HEK293T (cell line): ENCODE measurements at regions not wholly inside any gene's neighbourhood (a gene's known extent, or its start where the extent isn't known, plus 50 kb on each side); places are given as distances from the start of the nearest gene placed in this dataset.

ENCODE experiments used
- CTCF ChIA-PET: fragments of 350-600 bp; formaldehyde crosslinking; extraction: SDS; loops from one replicate; lab custom pipeline; 2021; ENCODE audit warnings: antibody characterized with exemption, inconsistent platforms; lab: Yijun Ruan, JAX
- POLR2A ChIA-PET: fragments of 350-600 bp; formaldehyde crosslinking; extraction: SDS; loops from one replicate; lab custom pipeline; 2020; ENCODE audit warnings: antibody characterized with exemption, inconsistent platforms; lab: Yijun Ruan, JAX
- DNase-seq: peaks from one replicate; pipeline ENCODE4 v3.0.0; 2012; ENCODE audit warnings: mixed read lengths; ENCODE audit errors: extremely low spot score
- ARNT ChIP-seq: fragments of 450-650 bp; IDR thresholded peaks from 2 replicates; pipeline ENCODE4 v1.6.1; 2017; ENCODE audit warnings: mild to moderate bottlenecking
- BHLHE40 ChIP-seq: fragments of 450-650 bp; IDR thresholded peaks from 2 replicates; pipeline ENCODE4 v1.6.1; 2016; ENCODE audit warnings: mild to moderate bottlenecking, moderate library complexity, borderline replicate concordance
- CTBP1 ChIP-seq: fragments of 450-650 bp; IDR thresholded peaks from 2 replicates; pipeline ENCODE4 v1.6.1; 2016; ENCODE audit warnings: borderline replicate concordance
- ELF4 ChIP-seq: fragments of 450-650 bp; IDR thresholded peaks from 2 replicates; pipeline ENCODE4 v1.6.1; 2017; ENCODE audit warnings: antibody characterized with exemption
- FOXA1 ChIP-seq: fragments of 450-650 bp; IDR thresholded peaks from 2 replicates; pipeline ENCODE4 v1.6.1; 2016; ENCODE audit warnings: mild to moderate bottlenecking
- FOXK2 ChIP-seq: fragments of 450-650 bp; IDR thresholded peaks from 2 replicates; pipeline ENCODE4 v1.6.1; 2016; ENCODE audit warnings: mild to moderate bottlenecking
- FOXM1 ChIP-seq: fragments of 450-650 bp; IDR thresholded peaks from 2 replicates; pipeline ENCODE4 v1.6.1; 2017; ENCODE audit warnings: mild to moderate bottlenecking, borderline replicate concordance
- HDGF ChIP-seq: fragments of 450-650 bp; IDR thresholded peaks from 2 replicates; pipeline ENCODE4 v1.6.1; 2017; ENCODE audit warnings: antibody characterized with exemption, borderline replicate concordance
- L3MBTL2 ChIP-seq: fragments of 450-650 bp; conservative IDR thresholded peaks from 2 replicates; pipeline ENCODE4 v1.6.1; 2016; ENCODE audit warnings: mild to moderate bottlenecking
- LEF1 ChIP-seq: fragments of 450-650 bp; IDR thresholded peaks from 2 replicates; pipeline ENCODE4 v1.6.1; 2017; ENCODE audit warnings: mild to moderate bottlenecking, borderline replicate concordance
- NFRKB ChIP-seq: fragments of 450-650 bp; IDR thresholded peaks from 2 replicates; pipeline ENCODE4 v1.6.1; 2016; ENCODE audit warnings: mild to moderate bottlenecking, moderate library complexity
- SP1 ChIP-seq: fragments of 450-650 bp; IDR thresholded peaks from 2 replicates; pipeline ENCODE4 v1.6.1; 2017
- SUZ12 ChIP-seq: fragments of 450-650 bp; IDR thresholded peaks from 2 replicates; pipeline ENCODE4 v1.6.1; 2016; ENCODE audit warnings: mild to moderate bottlenecking
- TARDBP ChIP-seq: fragments of 450-650 bp; IDR thresholded peaks from 2 replicates; pipeline ENCODE4 v1.6.1; 2016
- ZNF384 ChIP-seq: fragments of 450-650 bp; IDR thresholded peaks from 2 replicates; pipeline ENCODE4 v1.6.1; 2016
- TF ChIP-seq, protein P1 (sequence below): fragments of 450-650 bp; IDR thresholded peaks from 2 replicates; pipeline ENCODE4 v1.6.1; 2016

DNA sequence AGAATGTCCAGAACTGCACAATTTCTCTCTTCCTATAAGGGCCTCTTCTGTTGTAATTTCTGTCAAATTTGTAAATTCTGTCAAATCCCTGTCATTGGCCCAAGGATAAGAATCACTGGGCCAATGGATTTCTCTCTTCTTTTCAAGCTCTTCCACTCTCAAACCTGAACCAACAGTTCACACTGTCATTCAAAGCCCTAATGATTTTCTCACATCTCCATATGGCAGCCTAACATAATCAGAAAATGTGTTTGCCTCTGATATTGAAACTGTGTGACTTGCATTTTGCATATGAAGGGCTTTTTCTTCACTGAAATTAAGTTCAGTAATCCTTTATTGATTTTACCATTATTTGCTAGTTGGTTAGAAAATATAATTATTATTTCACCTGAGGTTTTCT lies 1349.1 kb downstream of the FSTL5 start:
- ChIA-PET POLR2A (no interaction called here), CTCF (no interaction called here)
- no peak for TF ChIP-seq BHLHE40
- TF ChIP-seq CTBP1 = no peak
- TF ChIP-seq NFRKB = no peak
- no peak for TF ChIP-seq ARNT
- no peak for TF ChIP-seq L3MBTL2
- no peak for TF ChIP-seq LEF1
- TF ChIP-seq HDGF = no peak
- no peak for TF ChIP-seq SUZ12
- TF ChIP-seq FOXA1 = no peak
- no peak for TF ChIP-seq FOXM1
- no peak for TF ChIP-seq ZNF384
- no peak for TF ChIP-seq ELF4
- no peak for TF ChIP-seq FOXK2
- TF ChIP-seq, protein P1, sequence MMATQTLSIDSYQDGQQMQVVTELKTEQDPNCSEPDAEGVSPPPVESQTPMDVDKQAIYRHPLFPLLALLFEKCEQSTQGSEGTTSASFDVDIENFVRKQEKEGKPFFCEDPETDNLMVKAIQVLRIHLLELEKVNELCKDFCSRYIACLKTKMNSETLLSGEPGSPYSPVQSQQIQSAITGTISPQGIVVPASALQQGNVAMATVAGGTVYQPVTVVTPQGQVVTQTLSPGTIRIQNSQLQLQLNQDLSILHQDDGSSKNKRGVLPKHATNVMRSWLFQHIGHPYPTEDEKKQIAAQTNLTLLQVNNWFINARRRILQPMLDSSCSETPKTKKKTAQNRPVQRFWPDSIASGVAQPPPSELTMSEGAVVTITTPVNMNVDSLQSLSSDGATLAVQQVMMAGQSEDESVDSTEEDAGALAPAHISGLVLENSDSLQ = no peak
- no peak for TF ChIP-seq SP1
- TF ChIP-seq TARDBP = no peak

DNA sequence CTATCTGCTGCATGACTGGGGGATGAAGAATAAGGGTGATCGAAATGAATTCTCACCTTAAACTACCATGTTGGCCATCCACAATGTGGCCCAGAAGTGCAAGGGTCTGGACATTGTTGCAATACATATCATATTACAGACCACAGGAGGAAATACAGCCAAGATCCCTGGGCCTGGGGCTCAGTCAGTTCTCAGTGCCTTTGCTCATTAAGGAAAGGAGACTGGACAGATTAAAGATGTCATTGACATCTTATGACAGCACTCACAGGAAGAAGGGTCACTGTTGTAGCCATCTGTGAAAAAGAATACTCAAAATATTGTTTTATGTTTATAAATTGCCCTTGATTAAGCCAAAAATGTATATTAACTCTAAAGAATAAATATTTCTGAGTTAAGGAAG lies 1345.2 kb downstream of the FSTL5 start:
- POLR2A ChIA-PET = no interaction called here
- TF ChIP-seq LEF1 (no peak), FOXM1 (no peak), FOXK2 (no peak), CTBP1 (no peak)
- CTCF ChIA-PET = no interaction called here
- DNase-seq = no peak

More for the DNA sequence above, 1349.1 kb downstream of the FSTL5 start:
- DNase-seq = no peak

DNA sequence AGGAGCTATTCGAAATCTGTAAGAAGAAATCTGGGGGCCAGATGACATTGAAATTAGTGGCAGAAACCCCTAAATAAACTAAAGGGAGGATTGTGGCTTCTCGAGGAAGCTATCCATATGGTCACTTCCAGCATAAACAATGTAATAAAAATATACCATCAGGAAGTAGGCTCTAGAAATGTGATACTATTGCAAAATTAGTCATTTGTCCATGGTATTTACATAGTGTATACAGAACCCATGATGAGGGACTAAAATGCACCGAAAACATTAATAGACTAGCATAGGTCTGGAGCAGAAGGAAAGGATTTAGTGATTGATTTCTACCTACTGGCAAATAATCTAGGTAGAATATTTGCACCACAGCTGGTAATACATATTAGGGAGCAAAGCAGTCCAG lies 1344.0 kb downstream of the FSTL5 start:
- CTCF ChIA-PET = no interaction called here

DNA sequence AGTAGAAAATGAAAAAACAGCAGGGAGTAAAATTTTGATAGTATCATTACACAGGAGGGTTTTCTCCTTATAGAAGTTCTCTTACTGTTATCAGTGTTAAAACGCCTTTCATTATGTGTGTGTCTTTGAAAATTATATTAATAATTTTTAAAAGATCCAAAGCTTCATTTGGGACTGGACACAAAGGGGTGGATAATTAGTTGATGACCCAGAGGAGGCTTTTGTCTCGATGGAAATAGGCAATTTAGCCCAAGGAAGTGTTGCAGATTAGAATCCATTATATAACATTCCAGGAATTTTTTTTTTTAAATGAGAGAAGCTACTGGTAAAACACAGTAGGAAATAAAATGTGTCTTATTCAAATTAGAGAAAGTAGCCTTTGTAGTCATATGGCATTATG lies 1339.3 kb downstream of the FSTL5 start:
- no peak for TF ChIP-seq FOXM1
- TF ChIP-seq SP1 = no peak
- TF ChIP-seq HDGF = no peak
- ChIA-PET CTCF (no interaction called here), POLR2A (no interaction called here)
- no peak for DNase-seq

More for the DNA sequence above, 1344.0 kb downstream of the FSTL5 start:
- no peak for DNase-seq
- POLR2A ChIA-PET = no interaction called here
- TF ChIP-seq CTBP1 = no peak
- TF ChIP-seq FOXM1 = no peak
- TF ChIP-seq, protein P1 = no peak
- no peak for TF ChIP-seq HDGF
- no peak for TF ChIP-seq FOXA1
- TF ChIP-seq FOXK2 = no peak
- TF ChIP-seq L3MBTL2 = no peak
- no peak for TF ChIP-seq BHLHE40
- TF ChIP-seq SUZ12 = no peak
- no peak for TF ChIP-seq SP1

DNA sequence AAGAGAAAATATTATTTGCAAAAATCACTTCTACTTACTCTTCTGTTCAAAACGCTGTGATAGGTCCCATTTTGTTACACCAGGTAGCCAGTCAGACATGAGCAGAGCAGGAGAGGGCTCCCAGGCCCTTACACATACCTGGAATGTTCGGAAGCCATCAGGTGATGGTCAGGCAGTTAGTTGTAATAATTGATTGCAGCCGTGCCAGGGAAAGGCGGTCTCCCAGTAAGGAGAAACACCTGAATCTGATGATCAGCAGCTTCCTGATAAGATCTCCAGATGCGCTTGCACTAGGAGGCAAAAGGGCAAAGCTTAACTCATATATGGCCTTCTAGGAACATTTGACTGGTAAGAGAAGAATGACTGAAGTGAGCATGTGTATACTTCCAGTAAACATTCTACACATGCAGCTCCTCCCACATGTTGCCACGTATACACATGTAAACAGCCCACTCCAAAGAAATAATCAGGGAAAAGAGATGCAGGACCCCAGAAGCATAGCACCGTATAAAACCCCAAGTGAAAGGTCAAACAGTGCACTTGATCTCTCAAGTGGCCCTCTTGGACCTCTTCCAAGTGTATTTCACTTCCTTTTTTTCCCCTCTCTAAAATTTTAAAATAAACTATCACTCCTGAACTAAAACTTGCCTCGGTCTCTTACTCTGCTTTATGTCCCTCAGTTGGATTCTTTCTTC lies 1338.0 kb downstream of the FSTL5 start:
- ChIA-PET POLR2A (no interaction called here), CTCF (no interaction called here)
- no peak for DNase-seq
- TF ChIP-seq NFRKB = no peak
- no peak for TF ChIP-seq CTBP1
- no peak for TF ChIP-seq SUZ12

DNA sequence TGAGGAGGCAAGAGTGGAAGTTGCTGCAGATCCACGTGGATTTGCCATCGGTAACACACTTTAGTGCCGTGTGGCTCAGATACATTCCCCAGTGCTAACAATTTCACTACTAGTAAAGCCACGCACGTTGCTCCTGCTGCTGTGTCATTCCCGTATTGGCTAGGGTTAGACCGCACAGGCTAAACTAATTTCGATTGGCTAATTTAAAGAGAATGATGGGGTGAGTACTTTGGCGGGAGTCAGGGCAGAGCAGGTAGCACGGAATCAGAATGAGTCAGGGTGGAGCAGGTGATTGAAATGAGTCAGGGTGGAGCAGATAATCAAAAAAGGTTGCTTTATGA lies 1337.5 kb downstream of the FSTL5 start:
- ChIA-PET POLR2A (no interaction called here), CTCF (no interaction called here)
- DNase-seq = no peak
- TF ChIP-seq, protein P1 = no peak
- TF ChIP-seq ARNT = no peak
- no peak for TF ChIP-seq CTBP1
- TF ChIP-seq ELF4 = no peak
- no peak for TF ChIP-seq FOXA1
- no peak for TF ChIP-seq HDGF
- no peak for TF ChIP-seq SP1
- TF ChIP-seq FOXM1 = no peak
- TF ChIP-seq NFRKB = no peak
- no peak for TF ChIP-seq BHLHE40
- no peak for TF ChIP-seq LEF1
- no peak for TF ChIP-seq SUZ12
- TF ChIP-seq TARDBP = no peak
- no peak for TF ChIP-seq L3MBTL2
- TF ChIP-seq ZNF384 = no peak
- TF ChIP-seq FOXK2 = no peak

DNA sequence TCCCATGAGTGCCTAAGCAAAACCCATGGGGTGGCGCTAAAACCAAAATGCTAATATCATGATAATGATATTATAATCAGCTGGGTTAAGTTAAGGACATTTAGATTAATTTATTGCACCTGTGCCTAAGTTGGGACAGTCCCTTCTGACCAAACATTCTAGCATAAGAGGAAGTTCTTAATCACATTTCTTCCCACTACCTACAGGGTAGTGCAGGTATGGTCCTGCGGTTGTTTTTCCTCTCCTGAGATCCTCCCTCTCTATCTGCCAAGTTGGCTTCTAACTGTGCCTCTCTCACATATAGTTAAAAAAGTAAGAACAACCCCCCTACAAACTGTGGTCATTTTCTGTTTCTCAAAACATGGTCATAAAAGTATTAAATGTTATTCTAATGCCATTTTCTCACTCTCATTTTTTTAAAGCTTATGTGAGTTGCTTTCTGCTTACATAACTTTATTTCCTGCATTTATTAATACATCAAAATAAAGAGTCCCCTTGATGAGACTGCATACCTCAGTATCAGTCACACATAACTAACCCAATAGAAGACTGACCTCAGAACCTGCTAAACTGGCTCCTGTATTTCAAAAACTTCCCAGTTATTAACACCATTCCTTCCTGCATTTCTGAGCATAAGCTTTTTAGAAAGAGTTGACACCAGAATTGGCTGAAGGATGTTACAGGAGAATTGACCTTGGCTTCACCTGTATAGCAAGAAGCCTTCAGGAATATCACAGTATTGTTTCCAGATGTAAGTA lies 1332.5 kb downstream of the FSTL5 start:
- ChIA-PET CTCF (no interaction called here), POLR2A (no interaction called here)
- no peak for DNase-seq
- TF ChIP-seq CTBP1 = no peak
- TF ChIP-seq, protein P1 = no peak
